NCI-H2227 (cell line): ENCODE measurements at regions not wholly inside any gene's neighbourhood (a gene's known extent, or its start where the extent isn't known, plus 50 kb on each side); places are given as distances from the start of the nearest gene placed in this dataset.

ENCODE experiments used
- DNase-seq: peaks from one replicate; lab custom pipeline; 2025; ENCODE audit not compliant: unreplicated experiment; lab: John Stamatoyannopoulos, UW

- no peak for DNase-seq
Measured at GRCh38 chr3:23029001-23029400, 174.1 kb upstream of the UBE2E2 start.

DNA sequence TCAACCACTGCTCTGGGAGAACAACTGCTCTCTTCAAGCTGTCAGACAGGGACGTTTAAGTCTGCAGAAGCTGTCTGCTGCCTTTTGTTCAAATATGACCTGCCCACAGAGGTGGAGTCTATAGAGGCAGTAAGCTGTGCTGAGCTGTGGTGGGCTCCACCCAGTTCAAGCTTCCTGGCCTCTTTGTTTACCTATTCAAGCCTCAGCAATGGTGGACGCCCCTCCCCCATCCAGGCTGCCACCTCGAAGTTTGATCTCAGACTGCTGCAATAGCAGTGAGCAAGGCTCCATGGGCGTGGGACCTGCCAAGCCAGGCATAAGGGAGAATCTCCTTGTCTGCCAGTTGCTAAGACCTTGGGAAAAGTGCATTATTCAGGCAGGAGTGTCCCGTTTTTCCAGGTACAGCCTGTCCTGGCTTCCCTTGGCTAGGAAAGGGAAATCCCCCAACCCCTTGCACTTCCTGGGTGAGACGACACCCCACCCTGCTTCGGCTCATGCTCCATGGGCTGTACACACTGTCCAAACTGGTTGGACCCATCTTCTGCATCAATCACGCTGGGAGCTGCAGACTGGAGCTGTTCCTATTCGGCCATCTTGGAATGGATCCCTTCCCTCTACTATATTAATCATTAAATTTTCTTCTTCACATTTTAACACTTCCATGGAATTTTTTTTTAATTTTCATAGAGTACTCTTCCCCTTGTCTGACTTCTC, 167.0 kb upstream of the UBE2E2 start:
- DNase-seq = peak; percentile 4

- no peak for DNase-seq
Measured at GRCh38 chr3:23036728-23037127, 166.4 kb upstream of the UBE2E2 start.

DNA sequence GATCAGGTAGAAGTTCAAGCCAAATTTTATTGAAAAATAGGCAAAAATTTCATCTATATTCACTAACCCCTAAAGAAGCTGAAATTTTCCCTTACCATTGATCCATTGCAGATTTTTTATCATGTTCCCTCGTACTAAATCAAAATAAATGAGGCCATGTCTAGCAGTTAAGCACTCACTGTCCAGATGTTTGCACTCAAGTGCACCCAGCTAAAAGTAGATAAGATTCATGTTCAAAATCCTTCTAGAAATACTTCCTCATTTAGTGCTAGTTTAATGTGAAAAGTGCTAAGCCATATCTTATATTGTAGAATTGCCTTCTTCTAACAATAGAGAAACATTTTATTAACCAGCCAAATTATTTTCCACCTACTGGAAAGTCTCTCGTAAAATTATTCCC, 164.7 kb upstream of the UBE2E2 start:
- DNase-seq = no peak

DNA sequence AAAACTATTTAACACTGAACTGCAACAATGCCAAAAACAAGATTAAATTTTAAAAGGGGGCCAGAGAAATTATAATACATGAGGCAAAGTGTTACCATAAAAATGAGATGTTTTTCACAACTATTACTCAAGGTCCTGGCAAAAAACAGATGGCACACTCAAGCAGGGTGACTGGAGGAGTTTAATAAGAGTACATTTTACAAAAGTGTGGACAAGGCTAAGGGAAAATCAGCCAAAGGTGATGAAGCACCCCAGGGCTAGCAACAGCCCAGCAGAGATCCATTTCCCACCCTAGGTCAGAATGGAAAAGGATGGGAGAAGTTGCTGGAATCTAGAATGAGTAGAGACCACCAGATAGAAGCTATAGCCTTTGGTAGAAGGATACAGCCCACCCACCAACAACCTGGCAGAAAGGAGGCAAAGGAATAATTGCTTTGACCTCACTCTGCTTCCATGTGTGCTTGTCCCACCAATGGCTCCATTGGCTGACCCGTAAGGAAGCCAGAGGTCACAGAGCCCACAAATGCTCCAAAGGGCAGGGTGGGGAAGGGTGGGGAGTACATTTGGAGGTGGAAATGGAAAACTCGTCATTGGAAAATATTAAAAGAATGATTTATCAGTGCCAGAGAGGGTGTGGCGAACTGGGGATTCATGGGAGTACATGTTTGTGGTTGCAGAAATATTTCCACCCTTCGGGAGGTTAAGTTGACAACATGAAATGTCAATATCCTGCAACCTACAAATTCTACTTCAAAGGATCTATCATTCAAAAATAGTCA, 161.0 kb upstream of the UBE2E2 start:
- DNase-seq = no peak

GRCh38 chr3:23044463-23044862, 158.7 kb upstream of the UBE2E2 start:
- DNase-seq = no peak

DNA sequence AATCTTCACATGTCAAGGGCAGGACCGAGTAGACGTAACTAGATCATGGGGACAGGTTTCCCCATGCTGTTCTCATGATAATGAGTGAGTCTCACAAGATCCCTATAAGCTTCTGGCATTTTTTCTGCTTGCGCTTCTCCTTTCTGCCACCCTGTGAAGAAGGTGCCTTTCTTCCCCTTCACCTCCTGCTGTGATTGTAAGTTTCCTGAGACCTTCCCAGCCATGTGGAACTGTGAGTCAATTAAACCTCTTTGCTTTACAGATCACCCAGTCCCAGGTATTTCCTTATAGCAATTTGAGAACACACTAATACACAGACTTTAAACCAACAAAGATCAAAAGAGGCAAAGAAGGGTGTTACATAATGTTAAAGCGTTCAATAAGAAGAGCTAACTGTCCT, 156.6 kb upstream of the UBE2E2 start:
- no peak for DNase-seq

DNA sequence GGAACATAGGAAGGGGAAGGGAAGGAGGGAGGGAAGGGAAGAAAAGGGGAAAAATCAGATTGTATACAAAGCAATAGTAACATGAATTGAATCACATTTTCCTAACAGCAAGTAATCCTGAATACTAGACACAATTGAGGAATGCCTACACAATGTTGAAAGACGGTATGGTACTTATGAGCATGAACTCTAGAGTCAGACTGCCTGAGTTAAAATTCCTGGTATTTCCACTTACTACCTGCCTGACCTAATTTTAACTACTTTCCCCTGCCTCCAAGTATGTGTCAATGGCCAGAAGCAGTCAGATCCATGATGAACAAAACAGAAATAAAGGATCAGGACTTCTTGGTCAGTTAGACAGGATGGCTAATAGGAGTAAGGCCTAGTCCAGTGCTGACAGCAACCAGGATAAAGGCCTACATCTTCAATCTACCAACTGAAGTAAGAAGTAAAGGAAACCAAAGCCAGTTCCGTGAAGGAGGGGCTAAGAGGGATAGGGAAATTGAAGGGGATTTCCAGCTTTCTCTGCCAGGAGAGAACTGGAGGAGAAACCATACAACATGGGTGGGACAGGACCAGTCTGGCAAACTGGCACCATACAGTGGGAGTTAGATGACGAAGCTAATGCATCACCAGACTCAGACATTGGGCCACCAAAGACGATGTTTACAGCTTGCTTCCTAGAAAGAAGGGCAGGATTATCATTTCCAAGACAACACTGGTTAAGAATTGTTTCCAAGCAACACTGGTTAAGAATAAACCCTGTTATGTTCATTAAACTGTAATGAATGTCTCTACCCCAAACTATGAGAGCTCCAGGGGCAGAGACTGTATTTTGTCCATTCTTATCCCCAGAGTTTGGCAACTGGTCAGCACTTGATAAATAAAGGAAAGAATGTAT, 151.6 kb upstream of the UBE2E2 start:
- no peak for DNase-seq

DNA sequence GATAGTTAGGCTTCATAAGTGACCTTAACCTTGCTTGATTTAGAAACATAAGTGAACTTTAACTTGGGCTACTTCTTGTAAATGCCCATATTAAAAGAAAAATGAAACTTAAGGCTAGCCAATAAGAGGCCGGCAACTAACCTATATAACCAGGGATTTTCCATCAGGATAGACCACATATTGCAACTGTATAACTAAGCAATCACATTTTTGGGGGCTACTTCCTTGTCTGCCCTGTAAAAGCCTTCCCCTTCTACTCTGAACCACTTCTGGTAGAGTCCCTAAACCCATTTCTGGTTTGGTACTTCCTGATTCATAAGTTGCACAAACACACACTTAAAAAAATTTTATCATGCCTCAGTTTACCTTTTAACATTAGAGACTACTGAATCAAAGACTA, 150.9 kb upstream of the UBE2E2 start:
- no peak for DNase-seq

DNA sequence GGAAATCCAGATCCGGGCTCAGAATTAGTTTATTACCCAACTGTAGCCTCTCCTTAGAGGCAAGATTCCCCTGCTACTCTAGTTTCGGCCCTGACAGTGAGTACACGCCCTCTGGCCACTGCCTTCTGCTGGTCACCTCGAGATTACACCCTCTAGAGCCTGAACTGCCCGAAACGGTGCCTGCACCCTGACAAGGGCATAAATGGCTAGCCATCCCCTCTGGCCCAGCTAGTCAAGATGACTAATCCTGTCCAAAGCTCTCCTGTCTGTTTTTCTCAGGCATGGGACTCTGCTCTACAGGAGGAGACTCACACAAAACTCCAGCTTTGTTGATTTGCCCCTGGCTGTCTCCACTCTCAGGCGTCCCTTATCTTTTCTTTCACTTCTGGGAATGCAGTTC, 150.5 kb upstream of the UBE2E2 start:
- DNase-seq = no peak

- no peak for DNase-seq
Measured at GRCh38 chr3:23055733-23056376, 147.3 kb upstream of the UBE2E2 start.

DNA sequence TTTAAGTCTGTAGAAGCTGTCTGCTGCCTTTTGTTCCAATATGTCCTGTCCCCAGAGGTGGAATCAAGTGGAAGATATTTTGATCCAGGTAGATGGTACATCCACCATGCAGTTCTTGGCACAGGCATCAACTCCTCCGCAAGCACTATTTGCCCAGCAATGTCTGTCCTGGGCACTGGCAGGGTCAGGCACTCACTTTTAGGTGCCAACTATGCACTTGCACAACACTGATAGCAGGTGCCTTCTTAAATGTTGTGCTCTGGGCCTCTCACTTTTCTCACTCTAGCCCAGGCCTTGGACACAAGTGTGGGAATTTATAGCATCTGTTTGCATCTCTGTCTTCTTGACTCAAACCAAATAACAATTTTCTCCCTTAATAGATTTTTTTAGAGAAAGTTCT, 140.5 kb upstream of the UBE2E2 start:
- no peak for DNase-seq

- no peak for DNase-seq
Measured at GRCh38 chr3:23062982-23063381, 140.1 kb upstream of the UBE2E2 start.

- DNase-seq = no peak
Measured at GRCh38 chr3:23067116-23067515, 136.0 kb upstream of the UBE2E2 start.

DNA sequence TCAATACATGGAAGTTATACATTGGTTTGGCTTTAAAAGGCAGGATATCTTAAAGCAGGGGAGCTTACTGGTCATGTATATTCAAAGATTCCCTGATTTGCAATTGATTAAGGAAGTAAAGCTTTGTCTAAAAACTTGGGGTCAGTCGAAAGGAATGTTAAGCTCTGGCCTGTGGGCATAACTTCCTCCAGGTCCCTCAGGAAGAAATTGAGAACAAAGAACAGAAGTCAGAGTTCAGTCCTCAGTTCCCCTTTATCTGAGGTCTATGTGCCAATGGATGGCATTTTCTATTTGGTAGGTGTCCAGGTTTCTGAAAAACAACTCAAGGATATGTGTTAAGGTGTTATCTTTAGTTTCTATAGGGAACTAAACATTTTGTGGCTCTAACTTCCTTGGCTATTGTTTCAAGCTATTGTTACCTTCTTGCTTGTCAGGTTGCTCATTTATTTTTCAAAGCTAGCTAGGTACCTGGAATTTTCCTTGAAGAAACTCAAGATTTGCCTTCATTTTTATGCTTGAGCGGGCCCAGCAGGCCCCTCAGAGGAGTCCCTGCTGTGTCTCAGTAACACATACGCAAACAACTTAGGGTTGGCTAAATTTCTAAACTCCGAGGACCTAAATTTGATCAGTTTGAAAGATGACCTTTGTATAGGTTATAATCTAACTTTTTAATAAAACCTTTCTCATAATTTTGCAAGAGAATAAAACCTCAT, 135.0 kb upstream of the UBE2E2 start:
- DNase-seq = no peak

GRCh38 chr3:23071296-23071695, 131.8 kb upstream of the UBE2E2 start:
- DNase-seq = no peak

DNA sequence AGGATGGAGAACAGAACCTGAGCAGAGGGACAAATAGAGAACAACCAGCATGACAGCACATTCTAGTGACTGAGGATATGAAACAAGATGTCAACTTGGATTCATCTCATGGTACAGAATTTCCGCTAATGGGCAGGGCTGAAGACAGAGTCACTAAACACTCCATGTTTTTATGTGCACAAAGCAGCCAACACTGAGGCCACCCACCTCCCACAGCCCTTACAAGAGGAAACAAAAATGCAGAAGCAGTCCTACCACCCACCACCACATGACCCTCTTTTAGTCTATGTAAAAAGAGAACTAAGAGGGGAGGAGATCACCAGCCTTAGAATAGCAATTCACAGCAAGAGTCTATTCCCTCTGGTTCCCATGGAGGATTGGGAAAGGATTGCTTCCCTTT, 131.4 kb upstream of the UBE2E2 start:
- no peak for DNase-seq

GRCh38 chr3:23072693-23073092, 130.4 kb upstream of the UBE2E2 start:
- DNase-seq = no peak

GRCh38 chr3:23073724-23074305, 129.3 kb upstream of the UBE2E2 start:
- no peak for DNase-seq

GRCh38 chr3:23075496-23075895, 127.6 kb upstream of the UBE2E2 start:
- DNase-seq = no peak
